ENCODE measurements at regions not wholly inside any gene's neighbourhood (a gene's known extent, or its start where the extent isn't known, plus 50 kb on each side); places are given as distances from the start of the nearest gene placed in this dataset.
"Not testable (repeated sequence)": the region's sequence is repeated elsewhere in the genome, so short reads cannot be mapped to it uniquely, and the experiment has no call there.

- Histone ChIP-seq H3K4me1 (ENCODE audit: insufficient read depth, low read length, poor library complexity, severe bottlenecking) (no peaks in the 10 kb centered on the region), H3K4me3 (ENCODE audit: low read depth, low read length, poor library complexity, severe bottlenecking) (no peak overlapping the region), H3K36me3 (ENCODE audit: insufficient read depth, low read length, poor library complexity, severe bottlenecking) (no peaks in the 10 kb centered on the region), H3K27me3 (replicated peaks; ENCODE audit: insufficient read depth, low read depth, low read length, poor library complexity) (no peaks in the 10 kb centered on the region), H3K9me3 (ENCODE audit: low read depth, low read length, poor library complexity, severe bottlenecking) (no peaks in the 10 kb centered on the region), H3K27ac (ENCODE audit: low read depth, low read length, poor library complexity, severe bottlenecking) (no peak overlapping the region)
- ChIA-PET CTCF (no interaction called here), POLR2A (ENCODE audit: low non-redundant PET) (no interaction called here)
- BruUV-seq (replicated peaks): no TSS peak
- DNase-seq (ENCODE audit: low spot score): no peak
- no peak for TF ChIP-seq EZH2 (IDR thresholded peaks at IDR 0.05; ENCODE audit: borderline replicate concordance, low read depth, low read length, poor library complexity, severe bottlenecking)
- no peak for TF ChIP-seq CTCF (conservative IDR thresholded peaks at IDR 0.05; ENCODE audit: low read depth, low read length)
- intact Hi-C loops (cut with micrococcal nuclease; ENCODE audit: unreplicated experiment): no loop called here
Observed at GRCh38 chr14:87257421-87257820, 735.6 kb downstream of the GALC start.

- Histone ChIP-seq H3K27me3 (replicated peaks; ENCODE audit: insufficient read depth, low read depth, low read length, poor library complexity) (no peaks in the 10 kb centered on the region), H3K4me1 (ENCODE audit: insufficient read depth, low read length, poor library complexity, severe bottlenecking) (no peaks in the 10 kb centered on the region), H3K4me3 (ENCODE audit: low read depth, low read length, poor library complexity, severe bottlenecking) (no peak overlapping the region), H3K27ac (ENCODE audit: low read depth, low read length, poor library complexity, severe bottlenecking) (no peak overlapping the region), H3K9me3 (ENCODE audit: low read depth, low read length, poor library complexity, severe bottlenecking) (no peaks in the 10 kb centered on the region), H3K36me3 (ENCODE audit: insufficient read depth, low read length, poor library complexity, severe bottlenecking) (no peaks in the 10 kb centered on the region)
- no peak for DNase-seq (ENCODE audit: low spot score)
- BruUV-seq (replicated peaks): no TSS peak
- no peak for TF ChIP-seq CTCF (conservative IDR thresholded peaks at IDR 0.05; ENCODE audit: low read depth, low read length)
- TF ChIP-seq EZH2 (IDR thresholded peaks at IDR 0.05; ENCODE audit: borderline replicate concordance, low read depth, low read length, poor library complexity, severe bottlenecking): no peak
- POLR2A ChIA-PET (ENCODE audit: low non-redundant PET): no interaction called here
- CTCF ChIA-PET: no interaction called here
- intact Hi-C loops (cut with micrococcal nuclease; ENCODE audit: unreplicated experiment): no loop called here
Observed at GRCh38 chr14:87255058-87255457, 737.9 kb downstream of the GALC start.

DNA sequence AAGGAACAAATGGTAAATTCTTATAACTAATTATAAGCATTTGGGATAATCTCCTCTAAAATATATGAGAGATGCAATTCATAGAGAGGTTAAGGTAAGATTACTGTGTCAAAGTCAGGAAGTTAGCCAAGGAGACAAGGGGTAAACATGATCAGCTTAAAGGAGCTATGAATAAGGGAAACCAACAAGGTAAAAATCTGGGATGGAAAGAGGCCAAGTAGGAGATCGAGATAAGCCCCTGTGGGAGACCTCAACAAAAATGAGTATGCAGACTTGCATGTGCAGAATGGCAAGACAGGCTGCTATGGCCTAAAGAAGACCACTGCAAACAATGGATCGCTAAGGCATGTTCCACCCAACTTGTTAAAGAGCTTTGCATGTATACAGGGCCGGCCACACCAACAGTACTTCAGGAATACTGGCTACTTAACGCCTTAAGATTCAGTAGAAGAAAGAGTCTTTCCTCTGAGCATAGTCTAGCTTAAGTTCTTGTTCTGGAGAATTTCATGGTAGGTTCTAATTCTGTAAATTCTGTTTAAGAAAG, 738.6 kb downstream of the GALC start:
- no peak for TF ChIP-seq EZH2 (IDR thresholded peaks at IDR 0.05; ENCODE audit: borderline replicate concordance, low read depth, low read length, poor library complexity, severe bottlenecking)
- no peak for TF ChIP-seq CTCF (conservative IDR thresholded peaks at IDR 0.05; ENCODE audit: low read depth, low read length)
- Histone ChIP-seq H3K27me3 (replicated peaks; ENCODE audit: insufficient read depth, low read depth, low read length, poor library complexity) (no peaks in the 10 kb centered on the region), H3K36me3 (ENCODE audit: insufficient read depth, low read length, poor library complexity, severe bottlenecking) (no peaks in the 10 kb centered on the region), H3K9me3 (ENCODE audit: low read depth, low read length, poor library complexity, severe bottlenecking) (no peaks in the 10 kb centered on the region), H3K4me1 (ENCODE audit: insufficient read depth, low read length, poor library complexity, severe bottlenecking) (no peaks in the 10 kb centered on the region), H3K27ac (ENCODE audit: low read depth, low read length, poor library complexity, severe bottlenecking) (no peak overlapping the region), H3K4me3 (ENCODE audit: low read depth, low read length, poor library complexity, severe bottlenecking) (no peak overlapping the region)
- BruUV-seq (replicated peaks): no TSS peak
- intact Hi-C loops (cut with micrococcal nuclease; ENCODE audit: unreplicated experiment): no loop called here
- POLR2A ChIA-PET (ENCODE audit: low non-redundant PET): interaction anchor here (0.6 kb wide), 1 partner anchor 177 kb away, joined by 4 read pairs; no protein-coding TSS in a partner anchor
- CTCF ChIA-PET: no interaction called here
- no peak for DNase-seq (ENCODE audit: low spot score)

GRCh38 chr14:87253791-87254190, 739.2 kb downstream of the GALC start:
- BruUV-seq (replicated peaks); H3K27ac ChIP-seq (ENCODE audit: low read depth, low read length, poor library complexity, severe bottlenecking); DNase-seq (ENCODE audit: low spot score); H3K9me3 ChIP-seq (ENCODE audit: low read depth, low read length, poor library complexity, severe bottlenecking); H3K4me3 ChIP-seq (ENCODE audit: low read depth, low read length, poor library complexity, severe bottlenecking); H3K36me3 ChIP-seq (ENCODE audit: insufficient read depth, low read length, poor library complexity, severe bottlenecking); H3K4me1 ChIP-seq (ENCODE audit: insufficient read depth, low read length, poor library complexity, severe bottlenecking); H3K27me3 ChIP-seq (replicated peaks; ENCODE audit: insufficient read depth, low read depth, low read length, poor library complexity); intact Hi-C loops (cut with micrococcal nuclease; ENCODE audit: unreplicated experiment); CTCF ChIA-PET: not testable (repeated sequence)
- POLR2A ChIA-PET (ENCODE audit: low non-redundant PET): interaction anchor here (0.6 kb wide), 1 partner anchor 176 kb away, joined by 4 read pairs; no protein-coding TSS in a partner anchor
